IMR-90 (cell line): ENCODE measurements at regions not wholly inside any gene's neighbourhood (a gene's known extent, or its start where the extent isn't known, plus 50 kb on each side); places are given as distances from the start of the nearest gene placed in this dataset.

Source experiments
- ATAC-seq: fragments of 200-7000 bp; cut with Tn5 transposase; 2 replicates; pipeline ENCODE4 v1.9.1; 2020; ENCODE audit warnings: low read depth, mild to moderate bottlenecking, moderate library complexity
- BruUV-seq: library from RNA; stranded (reverse); fragments of 400-500 nt; replicated peaks from 2 replicates; lab custom pipeline; 2021; lab: Mats Ljungman, UMichigan
- CTCF ChIA-PET: fragments of 300-600 bp; formaldehyde crosslinking; extraction: SDS; loops from one replicate; lab custom pipeline; 2021; ENCODE audit warnings: antibody characterized with exemption; lab: Yijun Ruan, JAX
- POLR2A ChIA-PET: fragments of 300-600 bp; sonication (Branson Sonifier 250); formaldehyde crosslinking; loops from one replicate; lab custom pipeline; 2022; ENCODE audit warnings: antibody characterized with exemption; ENCODE audit not compliant: unreplicated experiment; lab: Charles Lee
- DNase-seq: peaks from one replicate; pipeline ENCODE4 v3.0.0; 2013
- H2AFZ ChIP-seq: replicated peaks from 2 replicates; pipeline ENCODE3; 2013; ENCODE audit warnings: low read length, mild to moderate bottlenecking; ENCODE audit not compliant: poor library complexity
- H2AK5ac ChIP-seq: 2 replicates; pipeline ENCODE4 v1.6.1; 2013; ENCODE audit warnings: low read depth, low read length, inconsistent platforms
- H2AK9ac ChIP-seq: replicated peaks from 2 replicates; pipeline ENCODE3; 2013; ENCODE audit warnings: mild to moderate bottlenecking, low read depth, low read length, moderate library complexity; ENCODE audit not compliant: poor library complexity
- H2BK120ac ChIP-seq: 2 replicates; pipeline ENCODE4 v1.6.1; 2013; ENCODE audit warnings: low read depth, low read length, inconsistent platforms
- H2BK15ac ChIP-seq: 3 replicates; pipeline ENCODE4 v1.6.1; 2013; ENCODE audit warnings: low read depth, low read length, inconsistent platforms
- H2BK20ac ChIP-seq: 2 replicates; pipeline ENCODE4 v1.6.1; 2013; ENCODE audit warnings: low read depth, mild to moderate bottlenecking, inconsistent platforms, low read length, moderate library complexity
- H2BK5ac ChIP-seq: 2 replicates; pipeline ENCODE4 v1.6.1; 2013; ENCODE audit warnings: mild to moderate bottlenecking, low read depth, low read length, inconsistent platforms; ENCODE audit not compliant: poor library complexity, severe bottlenecking
- H3K14ac ChIP-seq: replicated peaks from 2 replicates; pipeline ENCODE4 v1.6.1; 2013; ENCODE audit warnings: low read depth, low read length, inconsistent platforms
- H3K18ac ChIP-seq: 2 replicates; pipeline ENCODE4 v1.6.1; 2013; ENCODE audit warnings: low read depth, low read length, control low read depth
- H3K23ac ChIP-seq: 2 replicates; pipeline ENCODE4 v1.6.1; 2013; ENCODE audit warnings: low read depth, low read length, inconsistent platforms
- H3K27ac ChIP-seq: 2 replicates; pipeline ENCODE4 v1.5.1; 2013; ENCODE audit warnings: mild to moderate bottlenecking, control low read depth, low read length; ENCODE audit not compliant: insufficient read depth
- H3K27me3 ChIP-seq: 2 replicates; pipeline ENCODE4 v1.6.1; 2013; ENCODE audit warnings: low read length; ENCODE audit not compliant: control insufficient read depth, insufficient read depth
- H3K36me3 ChIP-seq: 2 replicates; pipeline ENCODE4 v1.6.1; 2013; ENCODE audit warnings: low read length, mixed read lengths; ENCODE audit not compliant: control insufficient read depth, insufficient read depth
- H3K4ac ChIP-seq: 2 replicates; pipeline ENCODE4 v1.6.1; 2013; ENCODE audit warnings: low read depth, low read length, inconsistent platforms
- H3K4me1 ChIP-seq: 2 replicates; pipeline ENCODE4 v1.6.1; 2013; ENCODE audit warnings: low read length, mixed read lengths; ENCODE audit not compliant: control insufficient read depth, insufficient read depth
- H3K4me2 ChIP-seq: 2 replicates; pipeline ENCODE4 v1.6.1; 2013; ENCODE audit warnings: low read depth, mild to moderate bottlenecking, control low read depth, low read length, moderate library complexity
- H3K4me3 ChIP-seq: 2 replicates; pipeline ENCODE4 v1.5.1; 2013; ENCODE audit warnings: low read depth, mild to moderate bottlenecking, control low read depth, low read length, moderate library complexity; ENCODE audit not compliant: insufficient read depth
- H3K56ac ChIP-seq: 2 replicates; pipeline ENCODE4 v1.6.1; 2013; ENCODE audit warnings: low read length, inconsistent platforms; ENCODE audit not compliant: insufficient read depth; ENCODE audit errors: extremely low read depth
- H3K79me1 ChIP-seq, 2 experiments: 2 replicates each; pipeline ENCODE4 v1.6.1; 2013; ENCODE audit warnings: low read length in 2 of 2, inconsistent platforms in 1 of 2, low read depth in 1 of 2
- H3K9ac ChIP-seq: 2 replicates; pipeline ENCODE4 v1.6.1; 2013; ENCODE audit warnings: low read depth, low read length, control low read depth
- H3K9me1 ChIP-seq: 2 replicates; pipeline ENCODE4 v1.6.1; 2013; ENCODE audit warnings: low read length, inconsistent platforms; ENCODE audit not compliant: insufficient read depth
- H3K9me3 ChIP-seq: 2 replicates; pipeline ENCODE4 v1.6.1; 2013; ENCODE audit warnings: low read length; ENCODE audit not compliant: control insufficient read depth, insufficient read depth
- H4K20me1 ChIP-seq: 2 replicates; pipeline ENCODE4 v1.6.1; 2013; ENCODE audit warnings: low read length, inconsistent platforms; ENCODE audit not compliant: insufficient read depth
- H4K5ac ChIP-seq: 2 replicates; pipeline ENCODE4 v1.6.1; 2013; ENCODE audit warnings: mild to moderate bottlenecking, low read depth, low read length, control low read depth
- H4K8ac ChIP-seq, 2 experiments: 2 replicates each; pipeline ENCODE4 v1.6.1; 2013; ENCODE audit warnings: low read depth in 2 of 2, low read length in 2 of 2, control low read depth in 1 of 2, inconsistent platforms in 1 of 2
- H4K91ac ChIP-seq: 2 replicates; pipeline ENCODE4 v1.6.1; 2013; ENCODE audit warnings: low read depth, low read length, inconsistent platforms; ENCODE audit not compliant: insufficient read depth
- CEBPB ChIP-seq: IDR thresholded peaks from 2 replicates; pipeline ENCODE4 v1.6.1; 2012; ENCODE audit warnings: low read depth, low read length, improper control_type of control experiment
- CHD1 ChIP-seq: IDR thresholded peaks from 2 replicates; pipeline ENCODE4 v1.6.1; 2012; ENCODE audit warnings: low read depth, low read length, improper control_type of control experiment
- CTCF ChIP-seq: conservative IDR thresholded peaks from 2 replicates; pipeline ENCODE4 v1.5.1; 2012; ENCODE audit warnings: mild to moderate bottlenecking, low read depth, low read length, improper control_type of control experiment
- FOS ChIP-seq: fragments of 150-350 bp; IDR thresholded peaks from 2 replicates; pipeline ENCODE4 v1.6.1; 2016; ENCODE audit warnings: low read depth, low read length
- MAFK ChIP-seq: IDR thresholded peaks from 2 replicates; pipeline ENCODE4 v1.6.1; 2012; ENCODE audit warnings: low read depth, low read length, improper control_type of control experiment
- MAZ ChIP-seq: IDR thresholded peaks from 2 replicates; pipeline ENCODE4 v1.6.1; 2012; ENCODE audit warnings: low read depth, mild to moderate bottlenecking, low read length, improper control_type of control experiment, moderate library complexity, borderline replicate concordance
- MXI1 ChIP-seq: IDR thresholded peaks from 2 replicates; pipeline ENCODE4 v1.6.1; 2012; ENCODE audit warnings: low read depth, mild to moderate bottlenecking, low read length, moderate library complexity, borderline replicate concordance
- NFE2L2 ChIP-seq: fragments of 150-350 bp; IDR thresholded peaks from 2 replicates; pipeline ENCODE4 v1.6.1; 2016; ENCODE audit warnings: low read depth, mild to moderate bottlenecking, low read length
- POLR2A ChIP-seq: IDR thresholded peaks from 2 replicates; pipeline ENCODE4 v1.6.1; 2012; ENCODE audit warnings: mild to moderate bottlenecking, low read depth, low read length
- RAD21 ChIP-seq: IDR thresholded peaks from 2 replicates; pipeline ENCODE4 v1.6.1; 2012; ENCODE audit warnings: low read length, improper control_type of control experiment
- RCOR1 ChIP-seq: IDR thresholded peaks from 2 replicates; pipeline ENCODE4 v1.6.1; 2012; ENCODE audit warnings: mild to moderate bottlenecking, low read length, improper control_type of control experiment; ENCODE audit not compliant: insufficient replicate concordance
- RFX5 ChIP-seq: IDR thresholded peaks from 2 replicates; pipeline ENCODE4 v1.8.0; 2012; ENCODE audit warnings: low read depth, mild to moderate bottlenecking, low read length, moderate library complexity
- SMC3 ChIP-seq: fragments of 150-350 bp; IDR thresholded peaks from 2 replicates; pipeline ENCODE4 v1.6.1; 2016; ENCODE audit warnings: low read depth, mild to moderate bottlenecking, antibody characterized with exemption, low read length, moderate library complexity
- WGBS, 2 experiments: methylation state at CpG; one replicate each; pipeline versions ENCODE4 v1.1.5 to v1.1.7; 2013; ENCODE audit warnings: missing lambda C conversion rate in 2 of 2; ENCODE audit not compliant: insufficient read length in 1 of 2; ENCODE audit errors: extremely low coverage in 2 of 2; 5-methylcytosine and 5-hydroxymethylcytosine counted together
- dilution Hi-C: fragments of 300-500 bp; cut with HindIII; formaldehyde crosslinking; loops from one replicate; pipeline ENCODE4 v1.14.3; 2018; ENCODE audit warnings: low sequenced_read_pairs; ENCODE audit not compliant: unreplicated experiment
- in situ Hi-C: fragments of 300-500 bp; cut with MboI; formaldehyde crosslinking; loops from 3 replicates; pipeline ENCODE4 v1.14.3; 2019; ENCODE audit warnings: low sequenced_read_pairs, inconsistent platforms, mixed read lengths
- intact Hi-C: fragments of 100-400 bp; cut with micrococcal nuclease; formaldehyde crosslinking; loops from 2 replicates; pipeline ENCODE4 v1.10.0; 2022
- TF ChIP-seq, protein P1 (sequence below): fragments of 150-350 bp; IDR thresholded peaks from 2 replicates; pipeline ENCODE4 v1.6.1; 2016; ENCODE audit warnings: low read depth, mild to moderate bottlenecking, low read length, moderate library complexity, borderline replicate concordance
- TF ChIP-seq, protein P2 (sequence below): fragments of 150-350 bp; IDR thresholded peaks from 2 replicates; pipeline ENCODE4 v1.6.1; 2017; ENCODE audit warnings: mild to moderate bottlenecking, antibody characterized with exemption, low read length, low read depth

GRCh38 chr18:22868831-22869230 lies 64.3 kb upstream of the RBBP8 start:
- Histone ChIP-seq H3K14ac (no peak overlapping the region), H2BK20ac (no peak overlapping the region), H2BK15ac (no peak overlapping the region), H4K8ac (no peak overlapping the region), H2AK9ac (no peak overlapping the region), H4K5ac (no peak overlapping the region), H4K91ac (no peak overlapping the region), H3K9ac (no peak overlapping the region), H3K18ac (no peak overlapping the region), H3K36me3 (no peaks in the 10 kb centered on the region), H2BK120ac (no peak overlapping the region), H2BK5ac (no peak overlapping the region), H3K79me1 (no peaks in the 10 kb centered on the region), H3K56ac (no peak overlapping the region), H3K9me1 (no peaks in the 10 kb centered on the region), H2AK5ac (no peak overlapping the region), H2AFZ (no peak overlapping the region), H3K4me3 (no peak overlapping the region), H4K20me1 (no peaks in the 10 kb centered on the region), H3K23ac (no peak overlapping the region), H3K4me2 (no peak overlapping the region), H3K9me3 (no peaks in the 10 kb centered on the region), H3K4me1 (no peaks in the 10 kb centered on the region; the same call in 1 of the 2 replicates), H3K4ac (no peak overlapping the region), H3K27ac (no peak overlapping the region), H3K27me3 (no peaks in the 10 kb centered on the region; the same call in 1 of the 2 replicates)
- intact Hi-C loops: no loop called here
- BruUV-seq: no TSS peak
- ChIA-PET CTCF (no interaction called here), POLR2A (no interaction called here)
- dilution Hi-C loops: no loop called here
- WGBS, 2 experiments: no CpG with 5 or more reads among the region's 1 CpG
- DNase-seq (no peak), ATAC-seq (no peak)
- TF ChIP-seq, protein P1, sequence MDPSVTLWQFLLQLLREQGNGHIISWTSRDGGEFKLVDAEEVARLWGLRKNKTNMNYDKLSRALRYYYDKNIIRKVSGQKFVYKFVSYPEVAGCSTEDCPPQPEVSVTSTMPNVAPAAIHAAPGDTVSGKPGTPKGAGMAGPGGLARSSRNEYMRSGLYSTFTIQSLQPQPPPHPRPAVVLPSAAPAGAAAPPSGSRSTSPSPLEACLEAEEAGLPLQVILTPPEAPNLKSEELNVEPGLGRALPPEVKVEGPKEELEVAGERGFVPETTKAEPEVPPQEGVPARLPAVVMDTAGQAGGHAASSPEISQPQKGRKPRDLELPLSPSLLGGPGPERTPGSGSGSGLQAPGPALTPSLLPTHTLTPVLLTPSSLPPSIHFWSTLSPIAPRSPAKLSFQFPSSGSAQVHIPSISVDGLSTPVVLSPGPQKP: no peak
- TF ChIP-seq SMC3 (no peak), RCOR1 (no peak), CHD1 (no peak), MAZ (no peak), NFE2L2 (no peak), RFX5 (no peak), CEBPB (no peak), MAFK (no peak), CTCF (no peak), RAD21 (no peak), POLR2A (no peak), MXI1 (no peak), FOS (no peak)
- TF ChIP-seq, protein P2, sequence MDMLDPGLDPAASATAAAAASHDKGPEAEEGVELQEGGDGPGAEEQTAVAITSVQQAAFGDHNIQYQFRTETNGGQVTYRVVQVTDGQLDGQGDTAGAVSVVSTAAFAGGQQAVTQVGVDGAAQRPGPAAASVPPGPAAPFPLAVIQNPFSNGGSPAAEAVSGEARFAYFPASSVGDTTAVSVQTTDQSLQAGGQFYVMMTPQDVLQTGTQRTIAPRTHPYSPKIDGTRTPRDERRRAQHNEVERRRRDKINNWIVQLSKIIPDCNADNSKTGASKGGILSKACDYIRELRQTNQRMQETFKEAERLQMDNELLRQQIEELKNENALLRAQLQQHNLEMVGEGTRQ: no peak
- in situ Hi-C loops: no loop called here
